ENCODE measurements at regions not wholly inside any gene's neighbourhood (a gene's known extent, or its start where the extent isn't known, plus 50 kb on each side); places are given as distances from the start of the nearest gene placed in this dataset.

GRCh38 chr2:57859755-57860154 is 186.9 kb upstream of the VRK2 start:
- H3K27me3 Mint-ChIP-seq = no peaks in the 10 kb centered on the region
- ATAC-seq (ENCODE audit: low read depth) (no peak), DNase-seq (no peak)
- H3K4me3 Mint-ChIP-seq = no peak overlapping the region
- no peak overlapping the region for H3K27ac Mint-ChIP-seq
- intact Hi-C loops (cut with micrococcal nuclease) = no loop called here
- POLR2A ChIA-PET = no interaction called here
- no peaks in the 10 kb centered on the region for H3K9me3 Mint-ChIP-seq
- H3K4me1 Mint-ChIP-seq = no peaks in the 10 kb centered on the region
- CTCF ChIA-PET = no interaction called here
- no peak for TF ChIP-seq CTCF (IDR thresholded peaks at IDR 0.05)
- H3K36me3 Mint-ChIP-seq (ENCODE audit: low read depth) = no peaks in the 10 kb centered on the region

- no peaks in the 10 kb centered on the region for H3K4me1 Mint-ChIP-seq
- H3K9me3 Mint-ChIP-seq = no peaks in the 10 kb centered on the region
- POLR2A ChIA-PET = no interaction called here
- no peak overlapping the region for H3K27ac Mint-ChIP-seq
- DNase-seq (no peak), ATAC-seq (ENCODE audit: low read depth) (no peak)
- CTCF ChIA-PET = no interaction called here
- intact Hi-C loops (cut with micrococcal nuclease) = no loop called here
- H3K36me3 Mint-ChIP-seq (ENCODE audit: low read depth) = no peaks in the 10 kb centered on the region
- no peaks in the 10 kb centered on the region for H3K27me3 Mint-ChIP-seq
- H3K4me3 Mint-ChIP-seq = no peak overlapping the region
- TF ChIP-seq CTCF (IDR thresholded peaks at IDR 0.05) = no peak
Observed at GRCh38 chr2:57862153-57862552, 184.5 kb upstream of the VRK2 start.

DNA sequence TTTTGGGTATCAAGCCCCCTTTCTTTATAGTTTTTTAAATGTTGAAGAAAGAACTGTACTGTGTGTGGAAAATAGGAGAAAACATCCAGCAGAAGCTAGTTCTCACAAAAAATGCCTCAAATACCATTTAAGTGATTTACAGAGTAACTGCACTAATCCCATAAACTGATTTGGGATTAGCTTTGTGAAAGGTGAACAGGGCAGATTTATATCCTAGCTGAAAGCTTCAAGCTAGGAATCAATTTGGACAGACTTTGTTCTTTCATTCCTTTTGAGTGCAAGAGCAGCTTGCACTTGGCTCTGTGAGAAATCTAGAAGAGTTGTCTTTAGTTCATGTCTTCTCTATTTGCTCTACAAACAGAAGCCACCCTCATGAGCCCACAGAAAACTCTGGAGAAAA is 183.9 kb upstream of the VRK2 start:
- Mint-ChIP-seq H3K4me1 (no peaks in the 10 kb centered on the region), H3K4me3 (no peak overlapping the region), H3K9me3 (no peaks in the 10 kb centered on the region), H3K27ac (no peak overlapping the region), H3K36me3 (ENCODE audit: low read depth) (no peaks in the 10 kb centered on the region), H3K27me3 (no peaks in the 10 kb centered on the region)
- ChIA-PET POLR2A (no interaction called here), CTCF (no interaction called here)
- intact Hi-C loops (cut with micrococcal nuclease) = no loop called here
- TF ChIP-seq CTCF (IDR thresholded peaks at IDR 0.05) = no peak
- no peak for DNase-seq
- ATAC-seq (ENCODE audit: low read depth) = no peak

DNA sequence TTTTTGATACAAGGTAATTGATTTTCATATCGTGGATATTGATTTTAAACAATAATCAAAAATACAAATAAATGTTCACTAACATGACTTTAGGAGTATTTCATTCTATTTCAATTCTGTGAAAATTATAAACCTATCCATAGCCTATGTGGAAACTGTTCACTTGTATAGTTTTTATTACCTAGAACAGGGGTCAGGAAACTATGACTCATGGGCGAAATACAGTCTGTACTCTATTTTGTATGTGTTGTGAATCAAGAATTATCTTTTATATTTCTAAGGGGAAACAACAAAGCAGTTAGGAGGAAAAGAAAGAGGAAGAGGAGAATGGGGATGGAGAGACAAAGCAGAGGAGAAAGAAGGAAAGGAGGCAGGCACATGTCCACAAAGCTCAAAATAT is 181.7 kb upstream of the VRK2 start:
- Mint-ChIP-seq H3K4me1 (no peaks in the 10 kb centered on the region), H3K27ac (no peak overlapping the region), H3K36me3 (ENCODE audit: low read depth) (no peaks in the 10 kb centered on the region), H3K9me3 (no peaks in the 10 kb centered on the region), H3K4me3 (no peak overlapping the region), H3K27me3 (no peaks in the 10 kb centered on the region)
- ChIA-PET CTCF (no interaction called here), POLR2A (no interaction called here)
- intact Hi-C loops (cut with micrococcal nuclease) = no loop called here
- ATAC-seq (ENCODE audit: low read depth) (no peak), DNase-seq (no peak)
- no peak for TF ChIP-seq CTCF (IDR thresholded peaks at IDR 0.05)

DNA sequence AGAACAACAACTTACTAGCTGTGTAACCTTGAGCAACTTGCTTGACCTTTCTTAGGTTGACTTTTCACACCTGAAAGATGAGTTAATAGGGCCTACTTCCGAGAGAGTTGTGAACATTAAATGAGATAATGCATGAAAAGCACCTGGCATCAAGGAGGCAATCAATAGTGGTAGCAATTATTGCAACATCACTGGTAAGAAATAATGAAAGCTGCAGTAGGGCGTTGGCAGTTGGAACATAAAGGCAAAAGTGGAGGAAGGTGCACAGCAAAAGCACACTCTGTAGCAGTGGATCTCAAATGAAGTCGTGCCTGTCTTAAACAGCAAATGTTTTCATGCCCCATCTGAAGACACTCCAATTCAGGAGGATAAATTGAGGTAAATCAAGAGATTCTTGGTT is 178.9 kb upstream of the VRK2 start:
- CTCF ChIA-PET = no interaction called here
- Mint-ChIP-seq H3K27me3 (no peaks in the 10 kb centered on the region), H3K9me3 (no peaks in the 10 kb centered on the region), H3K36me3 (ENCODE audit: low read depth) (no peaks in the 10 kb centered on the region), H3K4me1 (no peaks in the 10 kb centered on the region), H3K4me3 (no peak overlapping the region), H3K27ac (no peak overlapping the region)
- intact Hi-C loops (cut with micrococcal nuclease) = no loop called here
- POLR2A ChIA-PET = no interaction called here
- DNase-seq = no peak
- no peak for TF ChIP-seq CTCF (IDR thresholded peaks at IDR 0.05)
- no peak for ATAC-seq (ENCODE audit: low read depth)

Data from activated B cell treated with CpG ODN at 0.5 μM for 24 hours (primary cell).